ENCODE measurements at regions not wholly inside any gene's neighbourhood (a gene's known extent, or its start where the extent isn't known, plus 50 kb on each side); places are given as distances from the start of the nearest gene placed in this dataset.

GRCh38 chr13:83325125-83325853 is 557.0 kb downstream of the SLITRK1 start:
- TF ChIP-seq, protein P1, sequence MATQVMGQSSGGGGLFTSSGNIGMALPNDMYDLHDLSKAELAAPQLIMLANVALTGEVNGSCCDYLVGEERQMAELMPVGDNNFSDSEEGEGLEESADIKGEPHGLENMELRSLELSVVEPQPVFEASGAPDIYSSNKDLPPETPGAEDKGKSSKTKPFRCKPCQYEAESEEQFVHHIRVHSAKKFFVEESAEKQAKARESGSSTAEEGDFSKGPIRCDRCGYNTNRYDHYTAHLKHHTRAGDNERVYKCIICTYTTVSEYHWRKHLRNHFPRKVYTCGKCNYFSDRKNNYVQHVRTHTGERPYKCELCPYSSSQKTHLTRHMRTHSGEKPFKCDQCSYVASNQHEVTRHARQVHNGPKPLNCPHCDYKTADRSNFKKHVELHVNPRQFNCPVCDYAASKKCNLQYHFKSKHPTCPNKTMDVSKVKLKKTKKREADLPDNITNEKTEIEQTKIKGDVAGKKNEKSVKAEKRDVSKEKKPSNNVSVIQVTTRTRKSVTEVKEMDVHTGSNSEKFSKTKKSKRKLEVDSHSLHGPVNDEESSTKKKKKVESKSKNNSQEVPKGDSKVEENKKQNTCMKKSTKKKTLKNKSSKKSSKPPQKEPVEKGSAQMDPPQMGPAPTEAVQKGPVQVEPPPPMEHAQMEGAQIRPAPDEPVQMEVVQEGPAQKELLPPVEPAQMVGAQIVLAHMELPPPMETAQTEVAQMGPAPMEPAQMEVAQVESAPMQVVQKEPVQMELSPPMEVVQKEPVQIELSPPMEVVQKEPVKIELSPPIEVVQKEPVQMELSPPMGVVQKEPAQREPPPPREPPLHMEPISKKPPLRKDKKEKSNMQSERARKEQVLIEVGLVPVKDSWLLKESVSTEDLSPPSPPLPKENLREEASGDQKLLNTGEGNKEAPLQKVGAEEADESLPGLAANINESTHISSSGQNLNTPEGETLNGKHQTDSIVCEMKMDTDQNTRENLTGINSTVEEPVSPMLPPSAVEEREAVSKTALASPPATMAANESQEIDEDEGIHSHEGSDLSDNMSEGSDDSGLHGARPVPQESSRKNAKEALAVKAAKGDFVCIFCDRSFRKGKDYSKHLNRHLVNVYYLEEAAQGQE (IDR thresholded peaks at IDR 0.05; ENCODE audit: borderline replicate concordance): no peak
- TF ChIP-seq, protein P2, sequence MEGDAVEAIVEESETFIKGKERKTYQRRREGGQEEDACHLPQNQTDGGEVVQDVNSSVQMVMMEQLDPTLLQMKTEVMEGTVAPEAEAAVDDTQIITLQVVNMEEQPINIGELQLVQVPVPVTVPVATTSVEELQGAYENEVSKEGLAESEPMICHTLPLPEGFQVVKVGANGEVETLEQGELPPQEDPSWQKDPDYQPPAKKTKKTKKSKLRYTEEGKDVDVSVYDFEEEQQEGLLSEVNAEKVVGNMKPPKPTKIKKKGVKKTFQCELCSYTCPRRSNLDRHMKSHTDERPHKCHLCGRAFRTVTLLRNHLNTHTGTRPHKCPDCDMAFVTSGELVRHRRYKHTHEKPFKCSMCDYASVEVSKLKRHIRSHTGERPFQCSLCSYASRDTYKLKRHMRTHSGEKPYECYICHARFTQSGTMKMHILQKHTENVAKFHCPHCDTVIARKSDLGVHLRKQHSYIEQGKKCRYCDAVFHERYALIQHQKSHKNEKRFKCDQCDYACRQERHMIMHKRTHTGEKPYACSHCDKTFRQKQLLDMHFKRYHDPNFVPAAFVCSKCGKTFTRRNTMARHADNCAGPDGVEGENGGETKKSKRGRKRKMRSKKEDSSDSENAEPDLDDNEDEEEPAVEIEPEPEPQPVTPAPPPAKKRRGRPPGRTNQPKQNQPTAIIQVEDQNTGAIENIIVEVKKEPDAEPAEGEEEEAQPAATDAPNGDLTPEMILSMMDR (IDR thresholded peaks at IDR 0.05; ENCODE audit: poor library complexity, severe bottlenecking): no peak
- no peak for TF ChIP-seq POLR2AphosphoS5 (IDR thresholded peaks at IDR 0.05)
